ENCODE measurements at regions not wholly inside any gene's neighbourhood (a gene's known extent, or its start where the extent isn't known, plus 50 kb on each side); places are given as distances from the start of the nearest gene placed in this dataset.
"Not testable (repeated sequence)": the region's sequence is repeated elsewhere in the genome, so short reads cannot be mapped to it uniquely, and the experiment has no call there.

DNA sequence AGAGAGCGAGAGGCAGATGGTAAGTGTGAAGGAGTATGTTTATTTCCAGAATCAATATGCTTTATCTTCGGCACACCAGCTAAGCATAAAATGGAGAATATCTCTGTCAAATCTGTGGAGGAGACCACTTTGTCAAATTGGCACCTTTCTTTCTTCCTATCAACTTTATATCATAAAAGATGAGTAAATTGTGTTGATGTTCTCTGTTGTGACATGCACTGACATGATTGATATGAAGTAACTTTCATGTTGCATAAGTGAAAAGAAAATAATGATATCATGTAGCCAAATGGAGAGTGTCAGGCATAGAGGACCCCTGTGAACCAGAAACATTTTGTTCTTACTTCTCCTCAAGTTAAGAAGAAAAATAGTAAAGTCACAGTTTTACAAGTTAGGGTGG lies 753.8 kb downstream of the ZNF385D start:
- no peak overlapping the region for H3K4me3 ChIP-seq (replicated peaks; ENCODE audit: low read depth, low read length)
- TF ChIP-seq, protein P1, sequence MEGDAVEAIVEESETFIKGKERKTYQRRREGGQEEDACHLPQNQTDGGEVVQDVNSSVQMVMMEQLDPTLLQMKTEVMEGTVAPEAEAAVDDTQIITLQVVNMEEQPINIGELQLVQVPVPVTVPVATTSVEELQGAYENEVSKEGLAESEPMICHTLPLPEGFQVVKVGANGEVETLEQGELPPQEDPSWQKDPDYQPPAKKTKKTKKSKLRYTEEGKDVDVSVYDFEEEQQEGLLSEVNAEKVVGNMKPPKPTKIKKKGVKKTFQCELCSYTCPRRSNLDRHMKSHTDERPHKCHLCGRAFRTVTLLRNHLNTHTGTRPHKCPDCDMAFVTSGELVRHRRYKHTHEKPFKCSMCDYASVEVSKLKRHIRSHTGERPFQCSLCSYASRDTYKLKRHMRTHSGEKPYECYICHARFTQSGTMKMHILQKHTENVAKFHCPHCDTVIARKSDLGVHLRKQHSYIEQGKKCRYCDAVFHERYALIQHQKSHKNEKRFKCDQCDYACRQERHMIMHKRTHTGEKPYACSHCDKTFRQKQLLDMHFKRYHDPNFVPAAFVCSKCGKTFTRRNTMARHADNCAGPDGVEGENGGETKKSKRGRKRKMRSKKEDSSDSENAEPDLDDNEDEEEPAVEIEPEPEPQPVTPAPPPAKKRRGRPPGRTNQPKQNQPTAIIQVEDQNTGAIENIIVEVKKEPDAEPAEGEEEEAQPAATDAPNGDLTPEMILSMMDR (IDR thresholded peaks at IDR 0.05; ENCODE audit: low read depth, low read length, missing control alignments), result no peak
- DNase-seq (ENCODE audit: extremely low read depth, low read depth), result no peak

DNA sequence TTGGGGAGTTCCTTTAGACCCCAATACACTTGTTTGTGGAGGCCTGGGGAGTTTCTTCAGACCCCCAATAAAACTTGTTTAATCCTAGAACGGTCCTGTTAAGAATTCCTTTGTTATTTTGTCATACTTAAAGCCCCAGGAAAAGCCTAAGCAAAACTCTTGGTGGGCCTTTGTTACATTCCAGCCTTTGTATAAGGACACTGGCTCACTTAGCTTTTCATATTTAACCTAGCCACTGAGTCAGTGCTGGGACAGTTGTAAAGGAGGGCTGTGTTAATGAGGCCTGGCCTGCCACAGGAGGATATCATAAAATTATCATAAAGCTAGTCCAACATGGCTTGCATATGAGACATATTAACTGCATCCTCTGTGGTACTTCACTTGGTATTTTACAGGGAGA lies 760.1 kb downstream of the ZNF385D start:
- no peak for DNase-seq (ENCODE audit: extremely low read depth, low read depth)
- TF ChIP-seq, protein P1 (IDR thresholded peaks at IDR 0.05; ENCODE audit: low read depth, low read length, missing control alignments), result no peak
- no peak overlapping the region for H3K4me3 ChIP-seq (replicated peaks; ENCODE audit: low read depth, low read length)

DNA sequence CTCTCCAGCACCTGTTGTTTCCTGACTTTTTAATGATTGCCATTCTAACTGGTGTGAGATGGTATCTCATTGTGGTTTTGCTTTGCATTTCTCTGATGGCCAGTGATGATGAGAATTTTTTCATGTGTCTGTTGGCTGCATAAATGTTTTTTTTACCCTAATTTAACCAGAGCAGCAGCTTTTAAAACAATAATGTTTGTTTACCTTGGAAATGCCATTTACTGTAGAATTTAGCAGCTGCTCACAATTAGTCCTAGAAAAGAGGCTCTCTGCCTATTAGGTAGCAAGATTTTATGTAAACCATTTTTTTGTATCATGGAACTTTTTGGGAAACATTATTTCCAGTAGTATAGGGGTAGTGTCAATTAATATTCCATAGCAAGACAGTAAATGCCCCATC lies 761.4 kb downstream of the ZNF385D start:
- not testable (repeated sequence) for DNase-seq (ENCODE audit: extremely low read depth, low read depth); H3K4me3 ChIP-seq (replicated peaks; ENCODE audit: low read depth, low read length)

DNA sequence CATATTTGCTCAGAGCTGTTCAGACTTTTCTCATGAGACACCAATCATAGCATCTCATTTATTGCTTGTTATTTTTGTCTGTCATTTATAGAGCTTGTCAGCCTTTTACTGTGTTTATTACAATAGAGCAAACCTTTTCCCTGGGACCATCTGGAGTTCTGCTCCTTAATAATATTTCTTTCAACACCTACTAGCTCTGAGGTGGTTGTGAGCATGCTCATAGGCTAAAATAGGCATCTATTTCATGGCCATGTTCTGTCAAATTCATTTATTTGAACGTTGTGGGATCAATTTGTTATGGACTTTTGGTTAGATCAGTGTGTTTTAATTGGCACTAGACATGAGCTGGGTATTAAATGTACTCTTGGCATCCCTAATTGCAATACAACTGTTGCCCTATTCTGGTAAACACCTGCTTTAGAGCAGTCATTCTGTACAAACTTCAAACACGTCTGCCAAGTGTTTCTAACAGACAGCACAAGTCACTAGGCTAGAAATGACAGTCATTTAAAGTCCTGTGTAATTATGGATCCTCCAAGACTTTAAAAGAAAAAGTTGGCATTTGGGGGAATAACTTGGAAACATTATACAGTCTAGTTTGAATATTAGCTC lies 766.3 kb downstream of the ZNF385D start:
- DNase-seq (ENCODE audit: extremely low read depth, low read depth), result no peak
- H3K4me3 ChIP-seq (replicated peaks; ENCODE audit: low read depth, low read length), result no peak overlapping the region
- TF ChIP-seq, protein P1 (IDR thresholded peaks at IDR 0.05; ENCODE audit: low read depth, low read length, missing control alignments), result no peak

DNA sequence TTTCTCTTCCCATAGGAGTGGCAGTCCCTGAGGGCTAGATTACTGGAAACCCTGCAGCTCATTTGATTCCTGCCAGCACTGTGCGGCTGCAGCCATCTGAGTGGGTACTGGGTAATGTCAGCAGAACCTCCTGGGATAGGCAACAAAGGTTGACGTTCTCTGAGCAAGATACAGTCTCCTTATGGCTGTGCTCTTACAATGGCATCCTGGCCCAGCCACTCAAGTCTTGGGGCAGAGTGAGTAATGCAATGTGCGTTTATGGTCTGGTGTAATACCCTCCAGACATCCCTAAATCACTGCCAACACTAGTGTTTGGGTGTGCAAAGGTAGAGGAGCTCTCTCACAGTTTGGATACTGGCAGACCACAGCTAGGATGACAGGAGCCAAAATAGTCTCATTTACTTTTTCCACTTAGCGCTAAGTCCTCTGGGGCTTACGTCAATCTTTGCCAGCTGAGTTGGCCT lies 775.8 kb downstream of the ZNF385D start:
- TF ChIP-seq, protein P1 (IDR thresholded peaks at IDR 0.05; ENCODE audit: low read depth, low read length, missing control alignments), result no peak
- H3K4me3 ChIP-seq (replicated peaks; ENCODE audit: low read depth, low read length), result no peak overlapping the region
- no peak for DNase-seq (ENCODE audit: extremely low read depth, low read depth)

DNA sequence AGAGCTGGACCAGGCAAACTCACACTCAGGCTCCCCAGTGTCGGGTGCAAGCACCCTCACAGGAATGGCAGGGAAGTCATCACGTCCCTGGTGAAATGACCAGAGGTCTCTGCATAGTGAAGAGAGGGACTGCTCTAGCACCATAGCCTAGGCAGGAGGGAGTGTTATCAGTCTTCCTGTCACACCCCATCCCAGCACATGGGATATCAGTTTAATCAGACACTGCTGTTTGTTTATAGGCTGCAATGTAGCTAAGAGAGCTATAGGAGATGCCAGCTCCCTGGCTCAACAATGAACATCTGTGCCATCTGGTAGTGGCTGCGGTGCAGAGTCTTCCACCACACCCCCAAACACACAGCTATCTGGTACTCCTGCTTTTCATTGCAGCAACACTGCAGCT lies 776.6 kb downstream of the ZNF385D start:
- no peak for DNase-seq (ENCODE audit: extremely low read depth, low read depth)
- TF ChIP-seq, protein P1 (IDR thresholded peaks at IDR 0.05; ENCODE audit: low read depth, low read length, missing control alignments), result no peak
- H3K4me3 ChIP-seq (replicated peaks; ENCODE audit: low read depth, low read length), result no peak overlapping the region

DNA sequence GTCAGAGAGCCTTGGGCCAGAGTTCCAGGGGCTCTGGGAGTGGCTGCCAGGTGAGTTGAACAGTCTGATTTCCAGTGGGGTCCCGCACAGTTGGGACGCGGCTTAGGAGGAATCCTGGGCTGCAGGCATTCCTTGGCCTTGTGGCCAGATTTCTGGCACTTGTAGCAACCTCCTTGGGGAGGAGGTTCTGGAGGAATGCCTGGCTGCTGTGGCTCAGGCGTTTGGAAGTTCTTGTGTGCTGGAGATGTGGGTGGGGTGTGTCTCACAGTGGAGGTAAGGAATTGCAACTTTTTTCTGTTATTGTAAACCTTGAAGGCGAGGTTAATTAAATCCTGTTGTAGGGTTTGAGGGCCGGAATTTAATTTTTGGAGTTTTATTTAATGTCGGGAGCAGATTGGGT lies 780.2 kb downstream of the ZNF385D start:
- not testable (repeated sequence) for DNase-seq (ENCODE audit: extremely low read depth, low read depth)

DNA sequence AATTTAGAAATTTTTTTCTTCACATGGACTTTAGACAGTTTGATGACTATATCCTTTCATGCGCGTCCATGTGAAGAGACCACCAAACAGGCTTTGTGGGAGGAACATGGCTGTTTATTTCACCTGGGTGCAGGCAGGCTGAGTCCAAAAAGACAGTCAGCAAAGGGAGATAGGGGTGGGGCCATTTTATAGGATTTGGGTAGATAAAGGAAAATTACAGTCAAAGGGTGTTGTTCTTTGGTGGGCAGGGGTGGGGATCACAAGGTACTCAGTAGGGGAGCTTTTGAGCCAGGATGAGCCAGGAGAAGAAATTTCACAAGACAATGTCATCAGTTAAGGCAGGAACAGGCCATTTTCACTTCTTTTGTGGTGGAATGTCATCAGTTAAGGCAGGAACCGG lies 781.5 kb upstream of the SGO1 start:
- not testable (repeated sequence) for H3K4me3 ChIP-seq (replicated peaks; ENCODE audit: low read depth, low read length); DNase-seq (ENCODE audit: extremely low read depth, low read depth)

More for the DNA sequence above, 780.2 kb downstream of the ZNF385D start:
- H3K4me3 ChIP-seq (replicated peaks; ENCODE audit: low read depth, low read length), result not testable (repeated sequence)

Data from HFF-Myc (cell line).